Astrocyte (in vitro differentiated cells and primary cell): ENCODE measurements at regions not wholly inside any gene's neighbourhood (a gene's known extent, or its start where the extent isn't known, plus 50 kb on each side); places are given as distances from the start of the nearest gene placed in this dataset.

Experiments
- DNase-seq: peaks from one replicate; pipeline ENCODE4 v3.0.0-alpha.2; 2010; ENCODE audit warnings: low read depth
- FAIRE-seq: peaks from 2 replicates; lab custom pipeline; 2011; peaks lifted over from hg19 to GRCh38; lab: Jason Lieb, UNC
- H2AFZ ChIP-seq: 2 replicates; pipeline ENCODE4 v1.6.0; 2012; ENCODE audit warnings: low read depth, low read length, inconsistent platforms
- H3K27ac ChIP-seq: 2 replicates; pipeline ENCODE4 v1.5.1; 2011; ENCODE audit warnings: low read depth, low read length, inconsistent platforms
- H3K27me3 ChIP-seq: 2 replicates; pipeline ENCODE4 v1.6.0; 2011; ENCODE audit warnings: low read length, inconsistent platforms; ENCODE audit not compliant: insufficient read depth
- H3K36me3 ChIP-seq: 2 replicates; pipeline ENCODE4 v1.5.1; 2011; ENCODE audit warnings: low read length, inconsistent platforms; ENCODE audit not compliant: insufficient read depth
- H3K4me1 ChIP-seq: 2 replicates; pipeline ENCODE4 v1.5.1; 2011; ENCODE audit warnings: low read length, inconsistent platforms; ENCODE audit not compliant: insufficient read depth
- H3K4me2 ChIP-seq: 2 replicates; pipeline ENCODE4 v1.6.0; 2012; ENCODE audit warnings: low read length, inconsistent platforms
- H3K4me3 ChIP-seq: 2 replicates; pipeline ENCODE4 v1.5.1; 2011; ENCODE audit warnings: low read depth, mild to moderate bottlenecking, low read length, inconsistent platforms; ENCODE audit not compliant: insufficient read depth
- H3K79me2 ChIP-seq: 2 replicates; pipeline ENCODE4 v1.6.0; 2012; ENCODE audit warnings: mild to moderate bottlenecking, low read length, inconsistent platforms; ENCODE audit not compliant: insufficient read depth
- H3K9ac ChIP-seq: 2 replicates; pipeline ENCODE4 v1.6.0; 2012; ENCODE audit warnings: mild to moderate bottlenecking, low read length, inconsistent platforms
- H3K9me3 ChIP-seq: 2 replicates; pipeline ENCODE4 v1.5.1; 2012; ENCODE audit warnings: low read depth, mild to moderate bottlenecking, low read length, inconsistent platforms; ENCODE audit not compliant: insufficient read depth
- H4K20me1 ChIP-seq: 2 replicates; pipeline ENCODE4 v1.6.0; 2012; ENCODE audit warnings: low read length, inconsistent platforms; ENCODE audit not compliant: insufficient read depth
- H3K27ac Mint-ChIP-seq: one replicate; pipeline ENCODE4 v1.8.0; 2021; ENCODE audit warnings: mild to moderate bottlenecking, mixed read lengths; ENCODE audit not compliant: unreplicated experiment
- H3K27me3 Mint-ChIP-seq: one replicate; pipeline ENCODE4 v1.8.0; 2021; ENCODE audit warnings: low read depth, mixed read lengths; ENCODE audit not compliant: unreplicated experiment
- H3K36me3 Mint-ChIP-seq: one replicate; pipeline ENCODE4 v1.8.0; 2021; ENCODE audit warnings: low read depth, mixed read lengths; ENCODE audit not compliant: unreplicated experiment
- H3K4me1 Mint-ChIP-seq: one replicate; pipeline ENCODE4 v1.8.0; 2021; ENCODE audit warnings: low read depth, mixed read lengths; ENCODE audit not compliant: unreplicated experiment
- H3K4me3 Mint-ChIP-seq: one replicate; pipeline ENCODE4 v1.8.0; 2021; ENCODE audit warnings: mild to moderate bottlenecking, moderate library complexity, mixed read lengths; ENCODE audit not compliant: unreplicated experiment
- H3K9me3 Mint-ChIP-seq: one replicate; pipeline ENCODE4 v1.8.0; 2021; ENCODE audit warnings: mild to moderate bottlenecking, mixed read lengths; ENCODE audit not compliant: unreplicated experiment
- CTCF ChIP-seq: IDR thresholded peaks from 2 replicates; pipeline ENCODE4 v1.5.1; 2011; ENCODE audit warnings: low read depth, mild to moderate bottlenecking, inconsistent platforms, low read length, moderate library complexity; ENCODE audit not compliant: insufficient read depth
- EZH2 ChIP-seq: IDR thresholded peaks from 2 replicates; pipeline ENCODE4 v1.6.1; 2012; ENCODE audit warnings: mild to moderate bottlenecking, low read length, inconsistent platforms; ENCODE audit not compliant: insufficient read depth

- no peak for FAIRE-seq
- no peak overlapping the region for H3K9ac ChIP-seq
- H3K4me3 Mint-ChIP-seq = no peak overlapping the region
- no peak for DNase-seq
- TF ChIP-seq EZH2 (no peak), CTCF (no peak)
- H3K4me3 ChIP-seq = no peak overlapping the region
- peaks cover 8% of the 10 kb centered on the region for H3K4me1 ChIP-seq
- H3K4me2 ChIP-seq = no peak overlapping the region
- peaks cover 6% of the 10 kb centered on the region for H3K27me3 ChIP-seq
- no peak overlapping the region for H3K27ac Mint-ChIP-seq
- H3K9me3 ChIP-seq = no peaks in the 10 kb centered on the region
- no peaks in the 10 kb centered on the region for H3K9me3 Mint-ChIP-seq
- no peak overlapping the region for H2AFZ ChIP-seq
- no peaks in the 10 kb centered on the region for H3K36me3 ChIP-seq
- no peaks in the 10 kb centered on the region for H3K36me3 Mint-ChIP-seq
- no peak overlapping the region for H3K27ac ChIP-seq
- H3K79me2 ChIP-seq = no peaks in the 10 kb centered on the region
- H3K4me1 Mint-ChIP-seq = peaks cover 17% of the 10 kb centered on the region
- H4K20me1 ChIP-seq = no peaks in the 10 kb centered on the region
- H3K27me3 Mint-ChIP-seq = peaks cover 10% of the 10 kb centered on the region
Observed at GRCh38 chr2:47657886-47658489, 87.2 kb upstream of the KCNK12 start.

GRCh38 chr2:47656715-47657600, 86.2 kb upstream of the KCNK12 start:
- no peak for FAIRE-seq
- no peaks in the 10 kb centered on the region for H3K36me3 Mint-ChIP-seq
- peak; percentile 47 for DNase-seq
- Histone ChIP-seq H3K4me1 (peaks cover 8% of the 10 kb centered on the region), H3K9ac (no peak overlapping the region), H3K27ac (no peak overlapping the region), H3K36me3 (no peaks in the 10 kb centered on the region), H3K4me2 (peak overlapping the region; percentile 24), H3K9me3 (no peaks in the 10 kb centered on the region), H3K4me3 (no peak overlapping the region), H2AFZ (no peak overlapping the region), H3K27me3 (peaks cover 10% of the 10 kb centered on the region), H4K20me1 (no peaks in the 10 kb centered on the region), H3K79me2 (no peaks in the 10 kb centered on the region)
- H3K27ac Mint-ChIP-seq = no peak overlapping the region
- TF ChIP-seq EZH2 = no peak
- TF ChIP-seq CTCF = no peak
- H3K4me3 Mint-ChIP-seq = no peak overlapping the region
- H3K9me3 Mint-ChIP-seq = no peaks in the 10 kb centered on the region
- H3K27me3 Mint-ChIP-seq = peaks cover 6% of the 10 kb centered on the region
- H3K4me1 Mint-ChIP-seq = peaks cover 17% of the 10 kb centered on the region

- no peak overlapping the region for H3K9ac ChIP-seq
- H3K27me3 Mint-ChIP-seq = peaks cover 6% of the 10 kb centered on the region
- H3K4me3 ChIP-seq = no peak overlapping the region
- no peak for FAIRE-seq
- no peak overlapping the region for H3K4me3 Mint-ChIP-seq
- H3K27ac ChIP-seq = no peak overlapping the region
- no peak overlapping the region for H3K27ac Mint-ChIP-seq
- no peaks in the 10 kb centered on the region for H3K36me3 ChIP-seq
- no peaks in the 10 kb centered on the region for H3K9me3 Mint-ChIP-seq
- H2AFZ ChIP-seq = no peak overlapping the region
- no peak for DNase-seq
- no peaks in the 10 kb centered on the region for H3K36me3 Mint-ChIP-seq
- no peak for TF ChIP-seq CTCF
- no peak for TF ChIP-seq EZH2
- peaks cover 8% of the 10 kb centered on the region for H3K4me1 ChIP-seq
- no peaks in the 10 kb centered on the region for H3K9me3 ChIP-seq
- H3K27me3 ChIP-seq = peaks cover 10% of the 10 kb centered on the region
- H4K20me1 ChIP-seq = no peaks in the 10 kb centered on the region
- no peaks in the 10 kb centered on the region for H3K79me2 ChIP-seq
- no peak overlapping the region for H3K4me2 ChIP-seq
- peaks cover 17% of the 10 kb centered on the region for H3K4me1 Mint-ChIP-seq
Observed at GRCh38 chr2:47655563-47655880, 84.7 kb upstream of the KCNK12 start.
